Right cardiac atrium (tissue), 5 donors: ENCODE measurements at regions not wholly inside any gene's neighbourhood (a gene's known extent, or its start where the extent isn't known, plus 50 kb on each side); places are given as distances from the start of the nearest gene placed in this dataset.
A peak's percentile ranks its signal among the peaks of the same experiment; 100 is the strongest.
"Not testable (repeated sequence)": the region's sequence is repeated elsewhere in the genome, so short reads cannot be mapped to it uniquely, and the experiment has no call there.

ENCODE experiments used
- ATAC-seq, 2 donors: fragments of 200-7000 bp; cut with Tn5 transposase; one replicate each; pipeline versions ENCODE4 v1.8.0 to v1.9.1; 2020; ENCODE audit warnings: moderate library complexity in 2 of 2, mild to moderate bottlenecking in 1 of 2
- DNase-seq, 3 donors: peaks; one replicate each; pipeline ENCODE4 v3.0.0-alpha.2; 2020
- H3K27ac ChIP-seq: one replicate; pipeline ENCODE4 v1.5.1; 2013; ENCODE audit warnings: mild to moderate bottlenecking, low read length, control low read depth, moderate library complexity
- H3K27me3 ChIP-seq: one replicate; pipeline ENCODE4 v1.6.1; 2013; ENCODE audit not compliant: control insufficient read depth, insufficient read depth
- H3K4me1 ChIP-seq: one replicate; pipeline ENCODE4 v1.6.1; 2013; ENCODE audit warnings: low read length; ENCODE audit not compliant: control insufficient read depth, insufficient read depth
- H3K4me3 ChIP-seq: one replicate; pipeline ENCODE4 v1.5.1; 2013; ENCODE audit warnings: low read length, control low read depth
- H3K9me3 ChIP-seq: one replicate; pipeline ENCODE4 v1.6.1; 2013; ENCODE audit warnings: low read length; ENCODE audit not compliant: control insufficient read depth
- WGBS: extraction: QIAGEN DNeasy Blood & Tissue Kit; methylation state at CpG from one replicate; pipeline ENCODE4 v1.1.7; 2013; 5-methylcytosine and 5-hydroxymethylcytosine counted together
- intact Hi-C, 4 donors: fragments of 100-400 bp; cut with DNase I; formaldehyde crosslinking; loops; one replicate each; pipeline versions ENCODE4 v1.11.0 to v1.14.0; 2022 to 2023
- donor health status: healthy with polysubstance abuse.
- donor health status: DM: no; HTN: yes; CAD: no.
- donor health status: DM: no; HTN: no; CAD: no.
- donor health status: DM: no; HTN: yes; CAD: no; lungs with severe emphysema.
- donor health status: DM: yes; HTN: yes; CAD: no.

DNA sequence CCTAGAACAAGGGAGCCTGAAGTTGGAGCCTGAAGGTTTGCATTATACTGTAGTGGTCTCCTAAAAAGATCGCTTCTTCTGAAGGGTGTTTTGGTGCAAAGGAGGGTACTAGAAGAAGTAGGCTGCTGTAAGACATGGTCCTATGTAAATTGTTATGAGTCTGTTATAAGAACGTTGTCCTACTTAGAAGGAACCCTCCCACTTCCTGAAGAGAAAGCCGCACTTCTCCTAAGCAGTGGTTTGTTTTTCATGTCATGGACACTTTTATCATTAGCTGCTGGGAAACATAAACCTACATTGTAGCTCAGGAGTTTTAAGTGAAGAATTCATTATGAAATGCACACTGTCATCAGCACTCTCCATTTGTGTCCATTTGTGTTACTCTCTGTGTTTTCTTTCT is 129.1 kb upstream of the ITGB1 start:
- intact Hi-C loops, result no loop called here
- no peak for DNase-seq
- Histone ChIP-seq H3K27ac (no peak overlapping the region), H3K4me3 (no peak overlapping the region), H3K27me3 (no peaks in the 10 kb centered on the region), H3K4me1 (no peaks in the 10 kb centered on the region), H3K9me3 (no peaks in the 10 kb centered on the region)
- ATAC-seq, result no peak
- 70% methylated on average over 3 of the region's 3 CpGs for WGBS

DNA sequence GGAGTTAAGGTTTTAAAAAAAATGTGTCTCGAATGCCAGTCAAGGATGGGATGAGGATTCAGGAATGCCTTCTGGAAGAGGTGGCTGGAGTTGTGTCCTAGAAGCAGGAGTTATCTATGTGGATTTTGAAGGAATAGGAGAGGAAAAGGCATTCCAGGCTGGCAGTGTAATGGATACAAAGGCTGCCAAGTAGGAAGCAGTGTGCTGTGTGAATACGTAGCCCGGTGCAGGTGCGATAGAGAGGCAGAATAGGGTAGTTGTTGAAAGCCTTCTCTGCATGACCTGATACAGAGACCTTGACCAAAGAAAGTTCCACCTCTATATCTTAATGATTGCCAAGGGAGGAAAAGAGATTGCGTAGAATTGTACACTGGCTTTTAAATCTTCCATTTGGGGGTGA is 128.1 kb upstream of the ITGB1 start:
- DNase-seq (no peak), ATAC-seq (no peak)
- Histone ChIP-seq H3K9me3 (no peaks in the 10 kb centered on the region), H3K4me1 (no peaks in the 10 kb centered on the region), H3K27me3 (no peaks in the 10 kb centered on the region), H3K4me3 (no peak overlapping the region), H3K27ac (no peak overlapping the region)
- intact Hi-C loops, result no loop called here
- 83% methylated on average over 5 of the region's 5 CpGs for WGBS

DNA sequence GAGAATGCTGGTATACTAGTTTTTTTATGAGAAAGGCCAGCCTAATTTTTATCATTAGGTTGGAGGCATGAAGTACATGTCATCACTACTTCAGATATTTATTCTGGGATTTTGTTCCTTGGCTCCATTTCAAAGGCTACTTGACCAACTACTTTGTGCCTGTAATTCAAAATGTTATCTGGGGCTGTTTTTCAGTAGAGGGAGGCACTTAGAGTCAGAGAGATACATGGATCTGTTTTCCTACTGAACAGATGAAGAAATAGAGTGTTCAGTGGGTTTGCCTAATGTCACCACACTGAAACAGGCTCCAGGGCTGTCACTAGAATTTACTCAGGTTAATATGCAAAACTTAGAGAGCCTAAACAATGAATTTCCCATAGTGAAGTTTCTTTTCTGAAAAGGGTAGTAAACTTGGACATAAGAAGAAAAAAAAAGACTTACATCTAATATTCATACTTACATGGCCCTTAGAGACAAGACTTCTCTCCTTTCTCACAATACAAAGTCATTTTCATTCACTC is 127.3 kb upstream of the ITGB1 start:
- no peak for DNase-seq
- Histone ChIP-seq H3K4me1 (no peaks in the 10 kb centered on the region), H3K4me3 (no peak overlapping the region), H3K27ac (no peak overlapping the region), H3K9me3 (no peaks in the 10 kb centered on the region), H3K27me3 (no peaks in the 10 kb centered on the region)
- peak in 1 of 2 donors; percentile 77 for ATAC-seq
- intact Hi-C loops, result no loop called here

DNA sequence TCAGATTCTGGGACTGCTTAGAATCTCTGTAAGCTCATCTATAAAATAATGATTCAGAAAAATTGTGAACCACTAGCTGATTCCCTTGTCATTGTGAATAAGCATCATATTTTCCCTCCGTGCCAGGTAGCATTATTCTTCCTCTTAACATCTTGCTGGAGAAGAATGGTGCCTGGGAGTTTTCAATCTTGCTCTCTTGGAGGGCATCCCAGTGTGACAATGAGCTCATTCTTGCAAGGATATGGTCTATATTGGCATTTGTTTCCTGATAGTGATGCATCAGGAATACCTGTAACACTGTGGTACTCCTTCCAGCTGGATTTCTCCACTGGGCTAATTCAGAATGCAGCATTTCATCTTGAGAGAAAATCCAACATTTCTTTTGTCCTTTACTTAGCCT is 126.4 kb upstream of the ITGB1 start:
- no peak overlapping the region for H3K4me3 ChIP-seq
- no peaks in the 10 kb centered on the region for H3K4me1 ChIP-seq
- H3K27ac ChIP-seq, result no peak overlapping the region
- ATAC-seq (no peak), DNase-seq (no peak)
- WGBS, result 100% methylated on average over 1 of the region's 1 CpG
- H3K27me3 ChIP-seq, result no peaks in the 10 kb centered on the region
- H3K9me3 ChIP-seq, result no peaks in the 10 kb centered on the region
- intact Hi-C loops, result no loop called here

DNA sequence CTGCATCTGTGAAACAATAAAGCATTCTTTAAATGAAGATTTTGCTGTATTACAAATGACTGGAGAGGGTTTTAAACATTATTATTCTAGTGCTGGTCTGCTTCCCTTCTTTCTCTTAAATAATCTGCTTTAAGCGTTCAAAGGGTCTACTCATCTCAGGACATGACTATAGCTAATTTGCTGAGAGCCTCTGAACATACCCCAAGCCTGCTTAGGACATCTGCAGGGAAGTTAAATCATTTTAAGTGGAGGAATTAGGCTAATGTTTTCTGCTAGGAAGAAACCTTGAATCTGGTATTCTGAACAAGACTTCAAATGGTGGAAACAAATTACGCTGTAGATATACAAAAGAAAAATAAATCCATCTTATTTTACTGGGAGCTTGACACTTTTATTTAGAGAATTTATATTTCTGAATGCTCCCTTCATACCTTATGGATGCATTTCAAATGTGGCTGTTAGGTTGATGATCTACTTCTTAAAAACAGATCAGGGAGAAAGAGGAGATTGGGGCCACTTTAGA is 124.4 kb upstream of the ITGB1 start:
- WGBS, result 95% methylated on average over 2 of the region's 2 CpGs
- no peak for DNase-seq

DNA sequence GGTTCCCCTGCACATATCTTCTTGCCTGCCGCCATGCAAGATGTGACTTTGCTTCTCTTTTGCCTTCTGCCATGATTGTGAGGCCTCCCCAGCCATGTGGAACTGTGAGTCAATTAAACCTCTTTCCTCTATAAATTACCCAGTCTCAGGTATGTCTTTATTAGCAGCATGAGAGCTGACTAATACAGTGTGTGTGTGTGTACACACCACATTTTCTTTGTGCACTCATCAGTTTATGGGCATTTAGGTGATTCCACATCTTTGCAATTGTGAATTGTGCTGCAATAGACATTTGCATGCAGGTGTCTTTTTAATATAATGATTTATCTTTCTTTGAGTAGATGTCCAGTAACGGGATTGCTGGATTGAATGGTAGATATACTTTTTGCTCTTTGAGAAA is 122.4 kb upstream of the ITGB1 start:
- H3K4me3 ChIP-seq, H3K4me1 ChIP-seq, H3K27me3 ChIP-seq, DNase-seq, H3K27ac ChIP-seq, ATAC-seq, intact Hi-C loops, H3K9me3 ChIP-seq: not testable (repeated sequence)
- 98% methylated on average over 2 of the region's 2 CpGs for WGBS

More for the DNA sequence above, 124.4 kb upstream of the ITGB1 start:
- Histone ChIP-seq H3K27me3 (no peaks in the 10 kb centered on the region), H3K4me3 (no peak overlapping the region), H3K4me1 (no peaks in the 10 kb centered on the region), H3K9me3 (no peaks in the 10 kb centered on the region), H3K27ac (no peak overlapping the region)
- intact Hi-C loops, result no loop called here
- ATAC-seq, result no peak

DNA sequence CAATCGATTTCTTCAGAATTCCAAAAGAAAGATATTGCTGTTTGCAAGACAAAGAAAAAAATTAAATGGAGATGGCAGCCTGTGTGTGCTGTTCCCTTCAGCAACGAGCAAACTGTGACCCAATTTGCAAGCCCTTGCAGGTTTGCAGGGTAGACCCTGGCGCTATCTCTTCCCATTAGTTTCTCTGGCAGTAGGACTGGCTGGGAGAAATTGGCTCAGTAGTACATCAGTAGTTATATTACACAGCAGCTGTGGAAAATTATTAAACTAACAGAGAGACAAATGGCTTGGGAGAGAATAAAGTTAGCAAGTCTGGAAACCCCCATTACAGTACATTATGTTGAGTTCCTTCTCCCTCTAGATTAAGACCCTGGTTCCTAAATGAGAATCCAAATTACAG is 116.4 kb upstream of the ITGB1 start:
- 56% methylated on average over 3 of the region's 3 CpGs for WGBS

DNA sequence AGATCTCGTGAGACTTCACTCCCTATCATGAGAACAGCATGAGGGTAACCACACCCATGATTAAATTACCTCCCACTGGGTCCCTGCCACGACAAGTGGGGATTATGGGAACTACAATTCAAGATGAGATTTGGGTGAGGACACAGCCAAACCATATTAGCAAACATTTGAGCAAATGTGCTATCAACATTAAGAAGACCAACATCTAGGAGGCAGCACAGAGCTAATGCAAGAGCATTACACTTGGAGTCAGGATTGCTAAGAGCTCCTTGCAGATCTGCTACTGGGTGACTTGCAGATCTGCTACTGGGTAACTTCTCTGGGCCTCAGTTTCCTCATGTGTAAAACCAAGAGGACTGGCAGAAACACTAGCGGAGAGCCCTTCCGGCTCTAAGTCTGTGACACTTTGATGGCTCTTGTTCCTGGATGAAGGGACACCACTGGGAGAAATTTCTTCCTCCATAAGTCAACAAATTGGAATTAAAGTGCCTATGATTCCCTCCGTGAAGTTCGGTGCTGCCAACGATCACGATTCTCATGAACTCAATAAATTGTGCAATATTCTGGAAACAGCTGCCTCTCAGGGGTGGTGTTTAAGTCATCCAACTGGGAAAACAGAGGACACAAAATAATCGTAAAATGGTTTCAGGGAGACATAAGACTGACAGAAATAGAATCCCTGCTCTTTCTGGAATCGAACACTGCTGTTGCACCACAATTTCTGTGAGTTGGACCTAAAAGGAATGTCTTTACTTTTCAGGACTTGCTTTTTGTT is 115.8 kb upstream of the ITGB1 start:
- intact Hi-C loops, result no loop called here
- peak in 2 of 3 donors; percentile 24 to 59 for DNase-seq
- Histone ChIP-seq H3K4me1 (no peaks in the 10 kb centered on the region), H3K9me3 (no peaks in the 10 kb centered on the region), H3K27ac (no peak overlapping the region), H3K27me3 (no peaks in the 10 kb centered on the region), H3K4me3 (no peak overlapping the region)
- peak; percentile 68 to 72 for ATAC-seq
- 64% methylated on average over 10 of the region's 10 CpGs for WGBS

More for the DNA sequence above, 116.4 kb upstream of the ITGB1 start:
- no peaks in the 10 kb centered on the region for H3K27me3 ChIP-seq
- no peak overlapping the region for H3K4me3 ChIP-seq
- no peaks in the 10 kb centered on the region for H3K9me3 ChIP-seq
- DNase-seq, result no peak
- peak overlapping the region; percentile 17 for H3K27ac ChIP-seq
- no peaks in the 10 kb centered on the region for H3K4me1 ChIP-seq
- intact Hi-C loops, result no loop called here
- ATAC-seq, result peak; percentile 50 to 64

DNA sequence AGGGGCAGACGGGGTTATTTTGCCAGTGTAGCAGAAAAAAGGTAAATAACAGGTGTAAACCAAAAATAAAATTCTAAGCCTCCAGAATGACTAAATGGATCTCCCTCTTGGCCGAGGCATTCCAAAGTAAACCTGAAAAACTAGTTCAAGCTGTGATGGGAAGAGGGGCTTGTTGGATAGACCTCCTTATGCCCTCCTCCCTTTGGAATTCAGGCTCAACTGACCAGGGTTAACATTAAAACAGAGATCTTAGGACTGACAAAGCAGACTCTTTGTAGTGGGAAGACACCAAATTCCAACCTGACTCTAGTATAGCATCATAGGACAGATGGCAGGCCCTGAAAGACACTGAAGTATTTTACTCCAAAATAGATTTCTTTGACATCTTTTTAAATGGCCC is 113.8 kb upstream of the ITGB1 start:
- ATAC-seq (no peak), DNase-seq (no peak)
- WGBS, result 87% methylated on average over 2 of the region's 2 CpGs
- Histone ChIP-seq H3K4me3 (no peak overlapping the region), H3K27me3 (no peaks in the 10 kb centered on the region), H3K27ac (no peak overlapping the region), H3K4me1 (no peaks in the 10 kb centered on the region), H3K9me3 (no peaks in the 10 kb centered on the region)
- intact Hi-C loops, result no loop called here

DNA sequence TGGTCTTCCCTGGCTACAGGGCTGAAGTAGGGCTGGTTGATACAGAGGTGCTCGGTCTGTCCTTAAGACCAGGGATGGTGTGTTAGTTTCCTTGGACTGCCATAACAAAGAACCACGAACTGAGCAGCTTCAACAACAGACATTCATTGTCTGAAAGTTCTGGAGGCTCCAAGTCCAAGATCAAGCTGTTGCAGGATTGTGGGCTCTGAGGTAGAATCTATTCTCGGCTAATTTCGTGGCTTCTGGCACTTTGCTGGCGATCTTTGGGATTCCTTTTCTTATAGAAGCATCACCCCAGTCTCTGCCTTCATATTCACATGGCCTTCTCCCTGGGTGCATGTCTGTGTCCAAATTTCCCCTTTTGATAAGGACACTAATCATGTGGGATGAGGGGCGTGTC is 112.1 kb upstream of the ITGB1 start:
- ATAC-seq, result no peak
- DNase-seq, result no peak
- Histone ChIP-seq H3K4me1 (no peaks in the 10 kb centered on the region), H3K27ac (no peak overlapping the region), H3K27me3 (no peaks in the 10 kb centered on the region), H3K9me3 (no peaks in the 10 kb centered on the region), H3K4me3 (no peak overlapping the region)
- intact Hi-C loops, result no loop called here
- 91% methylated on average over 6 of the region's 6 CpGs for WGBS

DNA sequence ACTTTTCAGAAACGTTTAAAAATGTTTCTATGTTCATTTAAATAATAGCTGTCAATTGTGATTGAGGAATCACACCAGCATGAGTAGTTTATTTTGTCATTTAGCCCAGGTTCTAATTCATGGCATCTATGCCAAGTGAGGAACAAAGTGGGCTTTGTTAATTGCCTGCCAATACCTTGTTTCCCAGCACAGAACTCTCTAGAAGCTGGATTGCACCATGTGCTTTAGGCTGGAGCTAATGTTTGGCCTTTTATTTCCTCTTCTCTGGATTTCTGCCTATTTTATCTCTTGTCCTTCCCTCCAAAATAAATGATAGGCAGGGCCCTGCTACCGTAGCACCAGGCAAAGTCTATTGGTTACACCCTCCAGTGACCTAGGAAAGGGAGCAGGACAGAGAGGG is 109.9 kb upstream of the ITGB1 start:
- no peak for DNase-seq
- 48% methylated on average over 2 of the region's 2 CpGs for WGBS
- Histone ChIP-seq H3K4me1 (no peaks in the 10 kb centered on the region), H3K4me3 (no peak overlapping the region), H3K9me3 (no peaks in the 10 kb centered on the region), H3K27me3 (no peaks in the 10 kb centered on the region), H3K27ac (no peak overlapping the region)
- intact Hi-C loops, result no loop called here
- ATAC-seq, result peak; percentile 65 to 67
